HG03439 (cell line): ENCODE measurements at regions not wholly inside any gene's neighbourhood (a gene's known extent, or its start where the extent isn't known, plus 50 kb on each side); places are given as distances from the start of the nearest gene placed in this dataset.
A peak's percentile ranks its signal among the peaks of the same experiment; 100 is the strongest.

Source experiments
- ATAC-seq: cut with Tn5 transposase; IDR thresholded peaks from one replicate; pipeline ENCODE4 v1.9.1; 2021; ENCODE audit warnings: mild to moderate bottlenecking, moderate library complexity; ENCODE audit not compliant: unreplicated experiment

- no peak for ATAC-seq
These were observed 577.0 kb upstream of the DAB2 start for GRCh38 chr5:40001796-40002195.

GRCh38 chr5:39998518-39998917 is 573.7 kb upstream of the DAB2 start:
- no peak for ATAC-seq

- no peak for ATAC-seq
These were observed 571.2 kb upstream of the DAB2 start for GRCh38 chr5:39995990-39996389.

- no peak for ATAC-seq
These were observed 567.9 kb upstream of the DAB2 start for GRCh38 chr5:39992617-39993202.

- no peak for ATAC-seq
These were observed 561.8 kb upstream of the DAB2 start for GRCh38 chr5:39986614-39987013.

GRCh38 chr5:39980056-39980455 is 555.3 kb upstream of the DAB2 start:
- ATAC-seq: no peak

- no peak for ATAC-seq
These were observed 552.4 kb upstream of the DAB2 start for GRCh38 chr5:39977066-39977655.

- ATAC-seq: no peak
These were observed 545.5 kb upstream of the DAB2 start for GRCh38 chr5:39970117-39970798.

- ATAC-seq: no peak
These were observed 543.6 kb upstream of the DAB2 start for GRCh38 chr5:39968381-39968780.

GRCh38 chr5:39955156-39955555 is 530.4 kb upstream of the DAB2 start:
- ATAC-seq: no peak

GRCh38 chr5:39951070-39951469 is 526.3 kb upstream of the DAB2 start:
- no peak for ATAC-seq

- ATAC-seq: peak; percentile 81
These were observed 524.2 kb upstream of the DAB2 start for GRCh38 chr5:39948867-39949468.

- ATAC-seq: no peak
These were observed 523.6 kb upstream of the DAB2 start for GRCh38 chr5:39948341-39948740.

- no peak for ATAC-seq
These were observed 522.9 kb upstream of the DAB2 start for GRCh38 chr5:39947657-39948056.

GRCh38 chr5:39946356-39947045 is 521.7 kb upstream of the DAB2 start:
- ATAC-seq: no peak

- ATAC-seq: no peak
These were observed 521.1 kb upstream of the DAB2 start for GRCh38 chr5:39945870-39946269.

- ATAC-seq: no peak
These were observed 519.0 kb upstream of the DAB2 start for GRCh38 chr5:39943811-39944210.

- no peak for ATAC-seq
These were observed 517.8 kb upstream of the DAB2 start for GRCh38 chr5:39942606-39943005.

GRCh38 chr5:39941416-39941815 is 516.6 kb upstream of the DAB2 start:
- ATAC-seq: no peak

- no peak for ATAC-seq
These were observed 510.1 kb upstream of the DAB2 start for GRCh38 chr5:39934830-39935229.

GRCh38 chr5:39933061-39933460 is 508.3 kb upstream of the DAB2 start:
- ATAC-seq: no peak

- no peak for ATAC-seq
These were observed 503.9 kb upstream of the DAB2 start for GRCh38 chr5:39928709-39929108.
